HL-60 (cell line): ENCODE measurements at regions not wholly inside any gene's neighbourhood (a gene's known extent, or its start where the extent isn't known, plus 50 kb on each side); places are given as distances from the start of the nearest gene placed in this dataset.

Experiments used
- DNase-seq, 2 experiments: peaks; one replicate each; pipeline ENCODE4 v3.0.0-alpha.2; 2010 to 2020; ENCODE audit warnings: low read depth in 1 of 2, low spot score in 1 of 2
- H3K27ac ChIP-seq: fragments of 250-450 bp; sonication (Bioruptor Pico); replicated peaks from 2 replicates; pipeline ENCODE4 v1.5.1; 2020; ENCODE audit warnings: mild to moderate bottlenecking, moderate library complexity
- H3K27me3 ChIP-seq: fragments of 250-450 bp; sonication (Bioruptor Pico); 2 replicates; pipeline ENCODE4 v1.5.1; 2021; ENCODE audit warnings: mild to moderate bottlenecking, moderate library complexity; ENCODE audit not compliant: insufficient read depth, poor library complexity, severe bottlenecking
- H3K4me3 ChIP-seq: replicated peaks from 2 replicates; pipeline ENCODE4 v1.5.1; 2011; ENCODE audit warnings: mild to moderate bottlenecking, control low read depth, low read length; ENCODE audit not compliant: insufficient read depth
- CTCF ChIP-seq: IDR thresholded peaks from one replicate; pipeline ENCODE4 v1.5.1; 2011; ENCODE audit warnings: low read length, control low read depth, inconsistent platforms; ENCODE audit not compliant: insufficient read depth
- GABPA ChIP-seq: IDR thresholded peaks from 2 replicates; pipeline ENCODE4 v1.6.1; 2012; ENCODE audit warnings: low read depth
- POLR2AphosphoS5 ChIP-seq: IDR thresholded peaks from 2 replicates; pipeline ENCODE4 v1.6.1; 2012; ENCODE audit warnings: low read depth
- REST ChIP-seq: IDR thresholded peaks from 2 replicates; pipeline ENCODE4 v1.6.1; 2012; ENCODE audit warnings: low read depth; ENCODE audit not compliant: insufficient replicate concordance
- SPI1 ChIP-seq: IDR thresholded peaks from 2 replicates; pipeline ENCODE4 v1.6.1; 2012; ENCODE audit warnings: low read depth, mild to moderate bottlenecking, borderline replicate concordance

- TF ChIP-seq CTCF (no peak), POLR2AphosphoS5 (no peak)
- H3K4me3 ChIP-seq, result no peak overlapping the region
- no peak overlapping the region for H3K27ac ChIP-seq
- no peaks in the 10 kb centered on the region for H3K27me3 ChIP-seq
- DNase-seq, result no peak
Measured at GRCh38 chr2:126241001-126241400, 415.0 kb upstream of the GYPC start.

- Histone ChIP-seq H3K27ac (no peak overlapping the region), H3K27me3 (no peaks in the 10 kb centered on the region), H3K4me3 (no peak overlapping the region)
- DNase-seq, result no peak
- no peak for TF ChIP-seq SPI1
- TF ChIP-seq POLR2AphosphoS5, result no peak
- no peak for TF ChIP-seq REST
- TF ChIP-seq CTCF, result no peak
- TF ChIP-seq GABPA, result no peak
Measured at GRCh38 chr2:126241411-126241810, 414.5 kb upstream of the GYPC start.

GRCh38 chr2:126244937-126245336 is 411.0 kb upstream of the GYPC start:
- TF ChIP-seq CTCF, result peak; percentile 50
- TF ChIP-seq SPI1, result no peak
- no peaks in the 10 kb centered on the region for H3K27me3 ChIP-seq
- peak; percentile 16 to 57 for DNase-seq
- H3K27ac ChIP-seq, result no peak overlapping the region
- H3K4me3 ChIP-seq, result no peak overlapping the region

- no peak for DNase-seq
- no peak overlapping the region for H3K27ac ChIP-seq
- no peak overlapping the region for H3K4me3 ChIP-seq
- TF ChIP-seq REST (no peak), POLR2AphosphoS5 (no peak), SPI1 (no peak), GABPA (no peak), CTCF (no peak)
- H3K27me3 ChIP-seq, result no peaks in the 10 kb centered on the region
Measured at GRCh38 chr2:126253669-126254068, 402.3 kb upstream of the GYPC start.
